ENCODE measurements at regions not wholly inside any gene's neighbourhood (a gene's known extent, or its start where the extent isn't known, plus 50 kb on each side); places are given as distances from the start of the nearest gene placed in this dataset.

- no peak for DNase-seq (ENCODE audit: low read depth)
- TF ChIP-seq CTCF (IDR thresholded peaks at IDR 0.05; ENCODE audit: insufficient read depth, low read length, poor library complexity, severe bottlenecking): no peak
- no peak overlapping the region for H3K4me3 ChIP-seq (ENCODE audit: low read depth, low read length)
Observed at GRCh38 chr10:3310016-3310784, 137.6 kb upstream of the PITRM1 start.

GRCh38 chr10:3306050-3306449 lies 133.5 kb upstream of the PITRM1 start:
- no peaks in the 10 kb centered on the region for H3K36me3 ChIP-seq (ENCODE audit: control insufficient read depth, insufficient read depth, low read length)
- TF ChIP-seq CTCF (IDR thresholded peaks at IDR 0.05; ENCODE audit: insufficient read depth, low read length, poor library complexity, severe bottlenecking): no peak

More at GRCh38 chr10:3310016-3310784, 137.6 kb upstream of the PITRM1 start:
- Histone ChIP-seq H3K27me3 (ENCODE audit: control insufficient read depth, insufficient read depth, low read length) (no peaks in the 10 kb centered on the region), H3K36me3 (ENCODE audit: control insufficient read depth, insufficient read depth, low read length) (no peaks in the 10 kb centered on the region)

GRCh38 chr10:3295582-3296151 lies 123.1 kb upstream of the PITRM1 start:
- H3K4me3 ChIP-seq (ENCODE audit: low read depth, low read length): no peak overlapping the region
- TF ChIP-seq CTCF (IDR thresholded peaks at IDR 0.05; ENCODE audit: insufficient read depth, low read length, poor library complexity, severe bottlenecking): no peak
- H3K27me3 ChIP-seq (ENCODE audit: control insufficient read depth, insufficient read depth, low read length): no peaks in the 10 kb centered on the region
- no peak for DNase-seq (ENCODE audit: low read depth)
- no peaks in the 10 kb centered on the region for H3K36me3 ChIP-seq (ENCODE audit: control insufficient read depth, insufficient read depth, low read length)

More at GRCh38 chr10:3306050-3306449, 133.5 kb upstream of the PITRM1 start:
- DNase-seq (ENCODE audit: low read depth): no peak
- no peak overlapping the region for H3K4me3 ChIP-seq (ENCODE audit: low read depth, low read length)
- no peaks in the 10 kb centered on the region for H3K27me3 ChIP-seq (ENCODE audit: control insufficient read depth, insufficient read depth, low read length)

GRCh38 chr10:3294919-3295581 lies 122.5 kb upstream of the PITRM1 start:
- H3K36me3 ChIP-seq (ENCODE audit: control insufficient read depth, insufficient read depth, low read length): no peaks in the 10 kb centered on the region
- no peak for TF ChIP-seq CTCF (IDR thresholded peaks at IDR 0.05; ENCODE audit: insufficient read depth, low read length, poor library complexity, severe bottlenecking)
- H3K27me3 ChIP-seq (ENCODE audit: control insufficient read depth, insufficient read depth, low read length): no peaks in the 10 kb centered on the region
- DNase-seq (ENCODE audit: low read depth): no peak
- no peak overlapping the region for H3K4me3 ChIP-seq (ENCODE audit: low read depth, low read length)

GRCh38 chr10:3293581-3294431 lies 121.2 kb upstream of the PITRM1 start:
- no peak for TF ChIP-seq CTCF (IDR thresholded peaks at IDR 0.05; ENCODE audit: insufficient read depth, low read length, poor library complexity, severe bottlenecking)
- no peak for DNase-seq (ENCODE audit: low read depth)
- H3K36me3 ChIP-seq (ENCODE audit: control insufficient read depth, insufficient read depth, low read length): no peaks in the 10 kb centered on the region
- no peak overlapping the region for H3K4me3 ChIP-seq (ENCODE audit: low read depth, low read length)
- no peaks in the 10 kb centered on the region for H3K27me3 ChIP-seq (ENCODE audit: control insufficient read depth, insufficient read depth, low read length)

All from kidney epithelial cell (primary cell).